HG03432 (cell line): ENCODE measurements at regions not wholly inside any gene's neighbourhood (a gene's known extent, or its start where the extent isn't known, plus 50 kb on each side); places are given as distances from the start of the nearest gene placed in this dataset.
"Not testable (repeated sequence)": the region's sequence is repeated elsewhere in the genome, so short reads cannot be mapped to it uniquely, and the experiment has no call there.

ENCODE experiments used
- ATAC-seq: cut with Tn5 transposase; IDR thresholded peaks from one replicate; pipeline ENCODE4 v1.9.1; 2021; ENCODE audit warnings: mild to moderate bottlenecking, moderate library complexity; ENCODE audit not compliant: unreplicated experiment

DNA sequence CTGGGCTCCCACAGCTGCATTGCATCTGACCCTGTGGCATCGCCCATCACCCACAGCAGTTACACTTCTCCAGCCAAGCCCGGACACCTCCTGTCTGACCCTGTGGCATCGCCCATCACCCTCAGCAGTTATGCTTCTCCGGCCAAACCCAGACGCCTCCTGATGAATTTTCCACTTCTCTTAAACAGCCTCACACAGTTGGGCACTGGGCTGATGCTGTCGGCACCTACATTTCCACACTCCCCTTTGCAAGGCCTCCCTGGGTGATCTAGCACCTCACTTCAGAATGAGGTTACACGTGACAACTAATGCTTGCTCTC, 175.2 kb upstream of the ARID1B start:
- no peak for ATAC-seq

GRCh38 chr6:156601152-156602065, 175.8 kb upstream of the ARID1B start:
- no peak for ATAC-seq

DNA sequence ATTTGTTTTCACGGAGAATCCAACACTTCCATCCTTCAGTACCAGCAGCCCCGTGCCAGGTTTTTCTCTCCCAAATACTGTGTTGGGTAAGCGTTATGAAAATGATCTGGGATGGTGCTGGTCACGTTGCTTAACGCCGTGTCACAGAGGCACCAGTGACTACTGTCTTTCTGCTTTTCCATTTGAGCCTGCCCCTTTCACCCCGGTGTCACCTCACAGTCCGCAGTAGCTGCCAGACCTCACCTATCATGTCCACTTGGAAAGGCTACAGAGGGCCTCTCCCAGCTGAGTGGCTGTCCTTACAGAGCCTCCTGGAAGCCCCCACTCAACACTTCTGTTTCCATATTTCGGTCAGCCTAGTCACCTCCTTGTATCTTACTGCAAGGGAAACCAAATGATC, 176.5 kb upstream of the ARID1B start:
- no peak for ATAC-seq

- ATAC-seq = no peak
Measured at GRCh38 chr6:156599978-156600590, 177.1 kb upstream of the ARID1B start.

- ATAC-seq = no peak
Measured at GRCh38 chr6:156599366-156599765, 177.8 kb upstream of the ARID1B start.

GRCh38 chr6:156598855-156599180, 178.4 kb upstream of the ARID1B start:
- ATAC-seq = no peak

DNA sequence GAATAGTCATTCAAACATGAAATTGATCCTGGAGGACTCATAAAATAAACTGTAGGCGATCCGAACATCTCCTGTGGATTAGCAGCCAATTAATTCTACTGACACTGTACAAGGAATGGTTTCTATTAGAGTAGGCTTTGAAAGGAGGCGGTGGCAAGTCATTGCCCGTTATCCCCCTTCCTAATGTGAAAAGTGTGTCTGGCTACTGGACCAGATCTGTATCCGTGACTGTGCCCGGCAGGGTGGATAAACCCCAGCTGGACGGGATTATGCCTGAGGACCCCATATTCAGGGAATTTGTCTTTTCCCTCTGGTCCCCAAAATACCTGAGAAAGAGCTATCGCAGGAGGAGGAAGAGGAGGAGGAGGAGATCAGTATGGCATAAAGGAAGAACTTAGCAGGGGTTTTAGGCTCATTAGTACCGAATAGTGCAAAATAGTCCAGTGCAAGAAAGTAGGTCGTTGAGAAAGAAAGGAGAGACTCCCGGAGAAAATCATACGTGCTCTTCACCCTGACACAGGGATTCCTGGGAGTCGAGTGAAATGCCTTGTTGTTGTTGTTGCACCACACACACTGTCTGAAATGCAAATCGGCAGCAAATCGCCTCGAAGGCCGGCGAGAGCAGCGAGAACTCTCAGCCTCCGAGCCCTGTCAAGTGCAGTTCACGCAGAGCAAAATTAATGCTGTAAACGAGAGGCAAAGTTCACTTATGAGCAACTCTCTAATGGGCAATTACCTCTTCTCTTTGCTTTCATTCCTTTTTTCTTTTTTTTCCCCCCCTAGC, 178.9 kb upstream of the ARID1B start:
- ATAC-seq = no peak

DNA sequence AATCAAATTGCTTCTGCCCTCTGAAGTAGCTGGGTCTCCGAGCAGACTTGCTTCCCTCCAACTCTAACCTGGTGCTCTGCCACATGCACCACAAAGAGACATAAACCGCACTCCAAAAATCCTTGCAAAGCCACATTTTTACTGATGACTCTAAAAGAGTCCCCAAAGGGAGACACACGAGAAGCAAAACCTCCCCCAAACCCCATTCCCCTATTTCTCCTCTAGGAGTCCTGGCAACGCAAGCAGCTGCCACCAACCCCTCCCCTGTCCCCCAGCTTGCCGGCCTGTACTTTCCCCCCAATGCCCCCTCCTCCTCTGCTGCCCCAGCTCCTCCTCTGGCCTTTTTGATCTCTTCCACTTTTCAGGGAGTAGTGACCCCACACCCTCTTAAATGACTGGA, 180.1 kb upstream of the ARID1B start:
- no peak for ATAC-seq

- no peak for ATAC-seq
Measured at GRCh38 chr6:156595476-156595875, 181.7 kb upstream of the ARID1B start.

- ATAC-seq = no peak
Measured at GRCh38 chr6:156593893-156594292, 183.3 kb upstream of the ARID1B start.

- ATAC-seq = no peak
Measured at GRCh38 chr6:156593127-156593526, 184.1 kb upstream of the ARID1B start.

- ATAC-seq = no peak
Measured at GRCh38 chr6:156590482-156590881, 186.7 kb upstream of the ARID1B start.

- ATAC-seq = no peak
Measured at GRCh38 chr6:156589281-156589680, 187.9 kb upstream of the ARID1B start.

DNA sequence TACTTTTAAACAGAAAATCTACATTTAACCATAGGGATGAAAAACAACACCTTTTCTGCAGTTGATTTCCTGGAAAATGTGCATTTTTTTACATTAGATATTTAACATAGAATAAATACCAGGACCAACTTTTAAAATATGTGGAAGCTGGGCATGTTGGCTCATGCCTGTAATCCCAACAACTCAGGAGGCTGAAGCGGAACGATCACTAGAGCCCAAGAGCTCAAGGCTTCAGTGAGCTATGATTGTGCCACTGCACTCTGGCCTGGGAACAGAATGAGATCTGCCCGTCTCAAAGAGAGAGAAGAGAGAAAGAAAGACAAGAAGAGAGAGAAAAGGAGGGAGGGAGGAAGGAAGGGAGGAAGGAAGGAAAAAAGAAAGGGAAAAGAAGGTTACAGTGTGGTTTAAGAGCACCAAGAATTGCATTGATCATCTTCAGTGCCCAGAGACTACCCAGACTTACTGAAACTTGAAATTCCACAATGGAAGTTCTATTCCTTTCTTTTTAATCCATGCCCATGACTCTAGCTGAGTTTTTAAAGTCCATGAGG, 189.4 kb upstream of the ARID1B start:
- no peak for ATAC-seq

GRCh38 chr6:156587071-156587470, 190.1 kb upstream of the ARID1B start:
- no peak for ATAC-seq

DNA sequence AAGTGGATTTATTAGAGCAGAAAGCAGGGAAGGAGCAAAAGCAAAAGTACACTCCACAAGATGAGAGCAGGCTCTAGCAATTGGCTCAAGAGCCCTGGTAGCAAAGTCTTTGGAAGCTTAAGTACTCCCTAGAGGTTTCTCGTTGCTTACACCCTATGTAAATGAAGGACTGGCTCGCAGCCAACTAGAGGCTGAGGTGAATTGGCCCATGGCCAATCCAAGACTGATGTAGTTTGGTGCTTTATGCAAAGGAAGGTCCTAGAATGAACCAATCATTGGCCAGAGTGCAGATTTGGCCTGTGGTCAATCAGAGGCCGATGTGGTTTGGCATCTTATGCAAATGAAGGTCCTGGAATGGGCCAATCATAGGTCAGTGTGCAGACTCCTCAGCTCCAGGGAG, 191.3 kb upstream of the ARID1B start:
- ATAC-seq = no peak

DNA sequence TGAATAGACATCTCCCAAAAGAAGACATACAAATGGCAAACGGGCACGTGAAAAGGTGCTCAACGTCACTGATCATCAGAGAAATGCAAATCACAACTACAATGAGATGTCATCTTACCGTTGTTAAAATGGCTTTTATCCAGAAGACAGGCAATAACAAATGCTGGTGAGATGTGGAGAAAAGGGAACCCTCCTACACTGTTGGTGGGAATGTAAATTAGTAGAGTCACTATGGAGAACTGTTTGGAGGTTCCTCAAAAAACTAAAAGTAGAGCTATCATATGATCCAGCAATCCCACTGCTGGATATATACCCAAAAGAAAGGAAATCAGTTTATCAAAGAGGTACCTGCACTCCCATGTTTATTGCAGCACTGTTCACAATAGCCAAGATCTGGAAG, 193.1 kb upstream of the ARID1B start:
- ATAC-seq = not testable (repeated sequence)

DNA sequence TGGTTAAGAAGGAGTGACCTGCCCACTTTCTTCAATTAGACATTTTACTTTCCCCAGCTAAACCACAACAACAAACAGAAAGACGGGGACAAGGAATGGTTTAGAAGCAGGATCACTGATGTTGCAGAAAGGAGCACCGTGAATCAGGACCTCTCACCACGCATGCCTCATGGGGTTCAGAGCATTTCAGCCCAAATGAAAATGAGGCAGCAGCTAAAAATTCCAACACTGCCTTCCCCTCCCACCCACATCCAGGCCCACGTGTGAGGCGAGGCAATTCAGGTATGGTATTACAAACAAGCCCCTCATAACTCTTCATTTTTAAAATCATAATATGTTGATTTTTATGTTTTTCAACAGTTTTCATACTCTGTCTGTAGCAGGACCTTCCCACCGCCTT, 194.1 kb upstream of the ARID1B start:
- no peak for ATAC-seq

DNA sequence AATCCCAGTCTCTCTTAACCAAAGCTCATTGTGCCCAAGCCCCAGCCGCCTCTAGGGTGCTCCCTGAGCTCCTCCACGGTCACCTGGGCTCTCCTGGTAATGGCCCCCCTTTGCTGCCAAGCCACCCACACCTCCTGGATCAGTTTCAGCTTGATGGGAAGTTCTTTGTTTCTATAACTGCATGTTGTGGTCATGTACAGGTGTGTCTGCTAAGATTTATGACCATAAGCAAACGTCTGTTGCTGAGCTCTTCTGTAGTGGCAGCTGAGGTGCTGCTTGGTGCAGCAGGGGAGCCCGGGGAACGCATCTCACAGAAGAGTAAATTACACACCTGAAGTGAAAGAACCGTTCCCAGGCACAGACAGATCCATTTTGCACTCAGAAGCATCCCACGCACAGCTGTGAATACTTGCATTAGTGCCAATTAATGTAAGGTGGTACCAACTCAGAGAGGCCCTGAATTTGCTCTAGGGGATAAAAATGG, 194.6 kb upstream of the ARID1B start:
- ATAC-seq = no peak

GRCh38 chr6:156579564-156579963, 197.6 kb upstream of the ARID1B start:
- no peak for ATAC-seq

DNA sequence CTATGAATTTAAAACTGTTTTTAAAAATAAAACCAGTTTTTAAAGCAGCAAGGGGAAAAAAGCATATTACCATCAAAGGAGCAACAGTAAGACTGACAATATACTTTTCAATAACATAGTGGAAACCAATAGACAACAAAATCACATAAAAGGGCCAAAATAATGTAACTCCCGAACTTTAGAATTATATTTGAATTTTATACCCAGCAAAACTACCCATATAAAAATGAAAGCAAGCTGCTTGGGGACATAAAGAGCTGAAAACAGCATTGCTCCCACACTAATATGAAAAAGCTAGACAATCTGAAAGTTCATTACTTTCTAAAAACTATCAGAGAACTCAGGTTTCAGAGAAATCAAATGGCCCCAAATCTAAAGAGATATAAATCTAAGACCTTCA, 199.4 kb upstream of the ARID1B start:
- no peak for ATAC-seq

DNA sequence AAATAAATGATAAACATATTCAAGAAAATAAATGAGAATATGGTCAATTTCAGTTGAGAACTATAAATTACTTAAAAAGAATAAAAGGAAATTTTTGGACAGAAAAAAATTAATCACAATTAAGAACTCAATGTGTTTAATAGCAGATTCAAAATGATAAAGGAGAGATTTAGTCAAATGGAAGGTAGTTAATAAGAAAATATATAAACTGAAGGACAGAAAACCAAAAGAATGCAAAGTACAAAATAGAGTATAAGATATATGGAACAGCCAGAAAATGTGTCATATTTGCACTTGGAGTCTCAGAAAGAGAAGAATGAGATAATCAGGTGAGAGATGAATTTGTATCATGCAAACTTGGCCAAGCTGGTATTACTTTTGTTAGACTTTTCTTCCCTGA, 201.8 kb upstream of the ARID1B start:
- ATAC-seq = no peak
